Endothelial cell of umbilical vein (primary cell): ENCODE measurements at regions not wholly inside any gene's neighbourhood (a gene's known extent, or its start where the extent isn't known, plus 50 kb on each side); places are given as distances from the start of the nearest gene placed in this dataset.

ENCODE experiments used
- BruUV-seq: library from RNA; stranded (reverse); fragments of 400-500 nt; replicated peaks from 2 replicates; lab custom pipeline; 2021; lab: Mats Ljungman, UMichigan
- CTCF ChIA-PET: fragments of 300-600, 350-600 bp; sonication (Branson Sonifier 250); formaldehyde crosslinking; loops from one replicate; lab custom pipeline; 2021; ENCODE audit warnings: antibody characterized with exemption, inconsistent platforms; lab: Charles Lee
- POLR2A ChIA-PET: fragments of 300-600, 350-600 bp; sonication (Branson Sonifier 250); formaldehyde crosslinking; loops from one replicate; lab custom pipeline; 2021; ENCODE audit warnings: antibody characterized with exemption, inconsistent platforms; lab: Charles Lee
- DNase-seq: peaks from one replicate; pipeline ENCODE4 v3.0.0-alpha.2; 2011; ENCODE audit warnings: low read depth, low spot score
- FAIRE-seq: peaks from 2 replicates; lab custom pipeline; 2011; peaks lifted over from hg19 to GRCh38; lab: Jason Lieb, UNC
- H2AFZ ChIP-seq: 2 replicates; pipeline ENCODE4 v1.6.0; 2012; ENCODE audit warnings: low read depth, low read length, control low read depth, inconsistent platforms
- H3K27ac ChIP-seq: 2 replicates; pipeline ENCODE4 v1.5.1; 2011; ENCODE audit warnings: low read depth, mild to moderate bottlenecking, control low read depth, low read length, moderate library complexity; ENCODE audit not compliant: insufficient read depth
- H3K27me3 ChIP-seq, 2 experiments: 2 replicates each; pipeline versions ENCODE4 v1.6.0 to v1.6.1; 2011; ENCODE audit warnings: low read length in 2 of 2, mixed read lengths in 1 of 2; ENCODE audit not compliant: control insufficient read depth in 2 of 2, insufficient read depth in 2 of 2
- H3K36me3 ChIP-seq, 2 experiments: 2 replicates in 1 of 2; 3 replicates in 1 of 2; pipeline ENCODE4 v1.5.1; 2011; ENCODE audit warnings: low read length in 2 of 2, mild to moderate bottlenecking in 1 of 2, moderate library complexity in 1 of 2; ENCODE audit not compliant: control insufficient read depth in 2 of 2, insufficient read depth in 2 of 2; ENCODE audit errors: extremely low read depth in 1 of 2
- H3K4me1 ChIP-seq: 3 replicates; pipeline ENCODE4 v1.5.1; 2011; ENCODE audit warnings: mild to moderate bottlenecking, low read length; ENCODE audit not compliant: control insufficient read depth, insufficient read depth; ENCODE audit errors: extremely low read depth
- H3K4me2 ChIP-seq: 2 replicates; pipeline ENCODE4 v1.6.1; 2011; ENCODE audit warnings: low read length, control low read depth, mixed read lengths; ENCODE audit not compliant: insufficient read depth
- H3K4me3 ChIP-seq, 3 experiments: fragments of 200-600 bp in 1 of 3; sonication (generic), shearing (Covaris generic) in 1 of 3; replicated peaks in 1 of 3; 2 replicates each; pipeline ENCODE4 v1.5.1; 2011 to 2016; ENCODE audit warnings: control low read depth in 3 of 3, low read length in 3 of 3, mild to moderate bottlenecking in 2 of 3, inconsistent platforms in 1 of 3, low read depth in 1 of 3, moderate library complexity in 1 of 3; ENCODE audit not compliant: insufficient read depth in 1 of 3
- H3K79me2 ChIP-seq: 2 replicates; pipeline ENCODE4 v1.6.0; 2012; ENCODE audit warnings: low read length, inconsistent platforms; ENCODE audit not compliant: control insufficient read depth, insufficient read depth
- H3K9ac ChIP-seq: replicated peaks from 2 replicates; pipeline ENCODE3; 2011; ENCODE audit warnings: low read length, control low read depth; ENCODE audit not compliant: insufficient read depth; ENCODE audit errors: extremely low read depth
- H3K9me1 ChIP-seq: replicated peaks from 3 replicates; pipeline ENCODE4 v1.6.0; 2011; ENCODE audit warnings: mild to moderate bottlenecking, low read length; ENCODE audit not compliant: control insufficient read depth, insufficient read depth; ENCODE audit errors: extremely low read depth
- H3K9me3 ChIP-seq: replicated peaks from 2 replicates; pipeline ENCODE4 v1.5.1; 2012; ENCODE audit warnings: low read length, inconsistent platforms; ENCODE audit not compliant: control insufficient read depth, insufficient read depth
- H4K20me1 ChIP-seq: replicated peaks from 2 replicates; pipeline ENCODE3; 2011; ENCODE audit warnings: mild to moderate bottlenecking, low read length; ENCODE audit not compliant: control insufficient read depth, insufficient read depth; ENCODE audit errors: extremely low read depth
- CTCF ChIP-seq, 2 donors: IDR thresholded peaks; 1 replicate in 1 of 2; 2 replicates in 1 of 2; pipeline ENCODE4 v1.5.1; 2011; ENCODE audit warnings: low read length in 2 of 2, mild to moderate bottlenecking in 2 of 2, moderate library complexity in 2 of 2, control low read depth in 1 of 2, inconsistent platforms in 1 of 2, low read depth in 1 of 2; ENCODE audit not compliant: insufficient read depth in 1 of 2; ENCODE audit errors: extremely low read depth in 1 of 2
- EZH2 ChIP-seq: IDR thresholded peaks from 2 replicates; pipeline ENCODE4 v1.6.1; 2012; ENCODE audit warnings: borderline replicate concordance, low read depth, mild to moderate bottlenecking, moderate library complexity, low read length, inconsistent platforms; ENCODE audit not compliant: severe bottlenecking
- FOS ChIP-seq: IDR thresholded peaks from 2 replicates; pipeline ENCODE4 v1.6.1; 2011; ENCODE audit warnings: mild to moderate bottlenecking, low read length, moderate library complexity, borderline replicate concordance; ENCODE audit not compliant: insufficient read depth
- GATA2 ChIP-seq: IDR thresholded peaks from 2 replicates; pipeline ENCODE4 v1.7.0; 2011; ENCODE audit warnings: low read depth, mild to moderate bottlenecking, moderate library complexity, mixed read lengths, low read length; ENCODE audit not compliant: insufficient read length, insufficient read depth
- JUN ChIP-seq: IDR thresholded peaks from 2 replicates; pipeline ENCODE4 v1.6.1; 2011; ENCODE audit warnings: borderline replicate concordance, low read depth; ENCODE audit not compliant: insufficient read length, insufficient read depth
- MYC ChIP-seq: IDR thresholded peaks from one replicate; pipeline ENCODE4 v1.6.1; 2011; ENCODE audit warnings: mild to moderate bottlenecking, low read depth, low read length
- POLR2A ChIP-seq: IDR thresholded peaks from 2 replicates; pipeline ENCODE4 v1.6.1; 2012; ENCODE audit warnings: low read depth, mild to moderate bottlenecking, control low read depth, low read length
- POLR2AphosphoS5 ChIP-seq: IDR thresholded peaks from 2 replicates; pipeline ENCODE4 v1.6.1; 2012; ENCODE audit warnings: low read depth, mild to moderate bottlenecking, control low read depth, low read length, moderate library complexity; ENCODE audit not compliant: insufficient read depth
- dilution Hi-C: fragments of 300-500 bp; cut with MboI; formaldehyde crosslinking; loops from one replicate; pipeline ENCODE4 v1.15.0; 2019; ENCODE audit warnings: low sequenced_read_pairs; ENCODE audit not compliant: extremely low pct_ligation_motif_present
- intact Hi-C: fragments of 100-400 bp; cut with micrococcal nuclease; formaldehyde crosslinking; loops from one replicate; pipeline ENCODE4 v1.10.0; 2022
- TF ChIP-seq, protein P1 (sequence below): IDR thresholded peaks from 2 replicates; pipeline ENCODE4 v1.6.1; 2011; ENCODE audit not compliant: insufficient read depth, insufficient read length

DNA sequence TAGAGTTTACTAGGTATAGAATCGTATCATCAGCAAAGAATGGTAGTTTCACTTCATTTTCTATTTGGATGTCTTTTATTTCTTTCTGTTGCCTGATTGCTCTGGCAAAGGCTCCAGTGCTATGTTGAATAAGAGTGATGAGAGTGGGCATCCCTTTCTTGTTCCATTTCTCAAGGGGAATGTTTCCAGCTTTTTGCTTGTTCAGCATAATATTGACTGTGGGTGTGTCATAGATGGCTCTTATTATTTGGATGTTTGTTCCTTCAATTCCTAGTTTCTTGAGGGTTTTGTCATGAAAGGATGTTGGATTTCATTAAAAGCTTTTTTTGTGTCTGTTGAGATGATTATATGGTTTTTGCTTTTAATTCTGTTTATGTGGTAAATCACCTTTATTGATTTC, 1114.5 kb downstream of the RAPGEF2 start:
- Histone ChIP-seq H3K9me1 (no peaks in the 10 kb centered on the region), H3K4me2 (no peak overlapping the region), H3K4me3 (no peak overlapping the region), H2AFZ (no peak overlapping the region), H3K9me3 (no peaks in the 10 kb centered on the region), H4K20me1 (no peaks in the 10 kb centered on the region), H3K79me2 (no peaks in the 10 kb centered on the region), H3K27ac (no peak overlapping the region), H3K36me3 (no peaks in the 10 kb centered on the region), H3K4me1 (no peaks in the 10 kb centered on the region), H3K27me3 (no peaks in the 10 kb centered on the region), H3K9ac (no peak overlapping the region)
- intact Hi-C loops (no loop called here), dilution Hi-C loops (no loop called here)
- POLR2A ChIA-PET: no interaction called here
- no TSS peak for BruUV-seq
- FAIRE-seq (no peak), DNase-seq (no peak)
- CTCF ChIA-PET: no interaction called here
- TF ChIP-seq GATA2: no peak
- no peak for TF ChIP-seq FOS
- no peak for TF ChIP-seq EZH2
- no peak for TF ChIP-seq MYC
- no peak for TF ChIP-seq CTCF (IDR thresholded peaks at IDR 0.05; ENCODE audit: extremely low read depth in 1 of 2, insufficient read depth in 1 of 2, low read depth in 1 of 2, low read length in 2 of 2)
- TF ChIP-seq, protein P1, sequence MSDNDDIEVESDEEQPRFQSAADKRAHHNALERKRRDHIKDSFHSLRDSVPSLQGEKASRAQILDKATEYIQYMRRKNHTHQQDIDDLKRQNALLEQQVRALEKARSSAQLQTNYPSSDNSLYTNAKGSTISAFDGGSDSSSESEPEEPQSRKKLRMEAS: no peak
- no peak for TF ChIP-seq JUN
- TF ChIP-seq POLR2A: no peak
- no peak for TF ChIP-seq POLR2AphosphoS5
